Globus pallidus (tissue), 1 donor: ENCODE measurements at regions not wholly inside any gene's neighbourhood (a gene's known extent, or its start where the extent isn't known, plus 50 kb on each side); places are given as distances from the start of the nearest gene placed in this dataset.
"Not testable (repeated sequence)": the region's sequence is repeated elsewhere in the genome, so short reads cannot be mapped to it uniquely, and the experiment has no call there.

ENCODE experiments used
- DNase-seq: peaks from one replicate; pipeline ENCODE4 v3.0.0-alpha.2; 2015; ENCODE audit warnings: low spot score

DNA sequence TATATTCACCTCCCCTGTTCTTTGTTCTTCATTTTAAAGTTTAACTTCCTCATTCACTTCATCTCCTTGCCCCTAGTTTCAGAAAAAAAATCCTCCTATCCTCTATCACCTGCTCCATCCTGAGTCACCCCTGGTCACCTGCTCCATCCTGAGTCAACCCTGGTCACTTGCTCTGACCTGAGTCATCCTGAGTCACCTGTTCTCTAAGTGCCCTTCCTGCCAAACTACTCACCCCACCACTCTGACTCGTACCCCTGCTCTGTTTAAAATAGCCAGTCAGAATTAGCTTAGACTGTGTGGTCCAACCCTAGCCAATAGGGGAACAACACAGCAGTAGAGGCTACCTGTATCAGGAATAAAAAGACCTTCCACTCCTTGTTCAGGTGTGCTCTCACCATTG is 716.9 kb downstream of the ZBBX start:
- DNase-seq: no peak

DNA sequence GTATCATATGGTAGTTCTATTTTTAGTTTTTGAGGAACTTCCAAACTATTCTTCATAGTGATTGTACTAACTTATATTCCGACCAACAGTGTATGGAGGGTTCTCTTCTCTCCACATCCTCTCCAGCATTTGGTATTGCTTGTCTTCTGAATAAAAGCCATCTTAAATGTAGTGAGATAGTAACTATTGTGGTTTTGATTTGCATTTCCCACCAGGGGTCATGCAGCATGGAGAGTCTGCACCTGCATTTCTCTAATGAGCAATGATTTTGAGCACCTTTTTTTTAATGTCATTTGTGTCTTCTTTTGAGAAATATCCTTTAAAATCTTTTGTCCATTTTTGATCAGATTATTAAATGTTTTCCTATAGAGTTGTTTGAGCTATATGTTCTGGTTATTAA is 718.5 kb downstream of the ZBBX start:
- no peak for DNase-seq

DNA sequence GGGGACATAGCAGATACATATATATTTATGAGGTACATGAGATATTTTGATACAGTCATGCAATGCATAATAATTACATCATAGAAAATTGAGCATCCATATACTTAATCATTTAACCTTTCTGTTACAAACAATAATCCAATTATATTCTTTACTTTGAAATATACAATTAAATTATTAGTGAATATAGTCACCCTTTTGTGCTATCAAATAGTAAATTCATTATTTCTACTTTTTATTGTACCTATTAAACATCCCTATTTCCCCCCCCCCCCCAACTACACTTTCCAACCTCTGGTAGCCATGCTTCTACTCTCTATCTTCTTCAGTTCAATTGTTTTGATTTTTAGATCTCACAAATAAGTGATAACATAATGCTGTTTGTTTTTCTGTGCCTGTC is 719.1 kb downstream of the ZBBX start:
- DNase-seq: no peak

DNA sequence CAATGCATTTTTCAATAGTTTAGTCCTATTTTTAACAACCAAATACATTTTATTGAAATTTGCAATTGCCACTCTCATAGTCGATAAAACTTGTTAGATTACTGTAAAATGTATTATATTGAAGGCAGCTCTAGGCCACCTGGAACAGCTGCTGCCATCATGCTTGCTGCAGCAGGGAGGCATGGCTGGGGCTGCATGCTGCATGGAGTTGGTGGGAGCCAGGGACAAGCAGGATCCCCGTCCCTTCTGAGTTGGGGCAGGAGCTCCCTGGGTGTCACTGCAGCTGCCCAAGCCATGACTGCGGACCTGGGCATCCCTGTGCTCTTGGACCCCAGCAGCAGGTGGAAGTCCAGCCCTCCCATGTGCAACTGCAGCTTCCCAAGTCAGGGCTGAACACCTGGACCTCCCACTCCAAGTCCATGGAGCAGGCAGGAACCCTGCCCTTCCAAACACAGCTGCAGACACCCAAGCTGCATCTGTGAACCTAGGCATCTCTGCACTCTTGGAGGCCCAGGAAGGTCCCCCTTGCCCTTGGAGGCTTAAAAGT is 742.0 kb downstream of the ZBBX start:
- no peak for DNase-seq

DNA sequence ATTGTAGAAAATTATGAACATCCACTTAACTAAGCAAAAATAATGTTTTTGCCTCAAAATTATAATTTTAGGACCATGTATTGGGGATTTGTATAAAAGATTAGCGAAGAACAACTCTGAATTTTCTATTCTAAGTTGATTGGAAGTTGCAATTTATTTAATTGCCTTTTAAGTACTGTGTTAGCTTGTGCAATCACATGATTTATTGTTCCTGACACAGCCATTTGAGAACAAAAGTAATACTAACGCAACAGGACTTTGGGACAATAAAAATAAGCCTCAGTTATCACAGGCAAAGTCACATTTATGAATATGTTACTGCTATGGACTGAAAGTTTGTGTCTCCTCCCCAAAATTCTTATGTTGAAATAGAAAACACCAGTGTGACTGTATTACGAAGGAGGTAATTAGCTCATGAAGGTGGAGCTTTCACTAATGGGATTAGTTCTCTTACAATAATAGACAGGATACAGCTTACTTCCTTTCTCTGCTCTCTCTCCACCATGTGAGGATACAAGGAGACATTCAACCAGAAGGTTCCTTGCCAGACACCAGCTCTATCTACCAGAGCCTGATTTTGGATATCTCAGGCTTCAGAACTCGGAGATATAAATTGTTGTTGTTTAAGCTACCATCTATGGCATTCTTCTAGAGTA is 745.9 kb downstream of the ZBBX start:
- no peak for DNase-seq

DNA sequence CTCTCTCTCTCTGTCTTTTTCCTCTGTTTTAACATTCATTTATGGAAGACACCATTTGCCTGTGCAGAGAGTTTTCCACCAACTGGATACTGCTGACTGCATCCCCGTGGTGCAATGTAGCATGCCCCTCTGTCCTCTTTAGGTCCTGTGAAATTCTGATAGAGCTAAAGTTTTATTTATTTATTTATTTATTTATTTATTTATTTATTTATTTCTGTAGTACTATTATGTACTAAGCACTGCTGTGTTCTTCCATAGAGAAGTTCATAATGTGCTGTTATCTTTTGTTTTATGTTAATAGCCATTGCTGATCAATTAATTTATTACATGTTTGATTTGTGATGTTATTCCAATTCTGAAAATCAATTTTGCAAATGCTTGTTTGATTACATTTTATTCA is 749.9 kb downstream of the ZBBX start:
- DNase-seq: no peak

DNA sequence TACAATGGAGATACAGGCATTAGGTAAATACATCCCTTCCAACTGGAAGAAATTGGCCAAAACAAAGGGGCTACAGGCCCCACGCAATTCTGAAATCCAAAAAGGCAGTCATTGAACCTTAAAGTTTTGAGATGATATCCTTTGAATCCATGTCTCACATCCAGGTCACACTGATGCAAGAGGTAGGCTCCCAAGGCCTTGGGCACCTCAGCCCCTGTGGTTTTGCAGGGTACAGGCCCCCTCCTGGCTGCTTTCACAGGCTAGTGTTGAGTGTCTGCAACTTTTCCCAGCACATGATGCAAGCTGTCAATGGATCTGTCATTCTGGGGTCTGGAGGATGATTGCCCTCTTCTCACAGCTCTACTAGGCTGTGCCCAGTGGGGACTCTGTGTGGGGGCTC is 766.7 kb downstream of the ZBBX start:
- DNase-seq: no peak

DNA sequence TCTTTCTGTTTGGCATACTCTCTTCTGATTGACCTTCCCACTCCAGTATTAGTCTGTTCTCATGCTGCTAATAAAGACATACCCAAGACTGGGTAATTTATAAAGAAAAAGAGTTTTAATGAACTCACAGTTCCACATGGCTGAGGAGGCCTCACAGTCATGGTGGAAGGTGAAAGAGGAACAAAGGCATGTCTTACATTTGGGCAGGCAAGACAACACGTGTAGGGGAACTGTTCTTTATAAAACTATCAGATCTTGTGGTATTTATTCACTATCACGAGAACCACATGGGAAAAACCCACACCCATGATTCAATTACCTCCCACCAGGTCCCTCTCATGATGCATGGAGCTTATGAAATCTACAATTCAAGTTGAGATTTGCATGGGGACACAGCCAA is 767.3 kb downstream of the ZBBX start:
- DNase-seq: not testable (repeated sequence)

DNA sequence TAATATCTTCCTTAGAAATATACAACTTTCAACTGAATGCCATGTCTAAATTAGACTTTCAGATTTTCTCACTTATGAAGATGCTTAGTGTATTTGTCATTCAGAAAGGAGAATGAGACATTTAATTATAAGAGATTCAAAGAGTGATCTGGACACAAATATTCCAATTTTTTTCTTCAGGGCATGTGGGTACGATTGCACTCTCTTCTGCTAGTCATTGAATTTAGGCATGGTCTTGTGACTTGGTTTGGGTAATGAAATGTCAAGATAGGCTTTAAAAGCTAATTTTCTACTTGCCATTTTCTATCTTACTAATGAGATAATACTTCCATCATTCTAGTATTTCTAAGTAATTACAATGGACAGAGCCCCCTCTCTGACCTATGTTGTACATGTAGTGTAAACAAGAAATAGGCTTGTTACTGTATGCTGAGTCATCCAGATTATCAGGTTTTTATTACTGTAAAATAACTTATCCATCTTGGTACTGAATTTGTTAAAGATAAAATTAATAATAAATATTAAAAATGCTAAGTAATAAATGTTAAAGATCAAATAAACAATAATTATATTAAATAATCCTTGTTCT is 770.8 kb upstream of the BCHE start:
- no peak for DNase-seq

DNA sequence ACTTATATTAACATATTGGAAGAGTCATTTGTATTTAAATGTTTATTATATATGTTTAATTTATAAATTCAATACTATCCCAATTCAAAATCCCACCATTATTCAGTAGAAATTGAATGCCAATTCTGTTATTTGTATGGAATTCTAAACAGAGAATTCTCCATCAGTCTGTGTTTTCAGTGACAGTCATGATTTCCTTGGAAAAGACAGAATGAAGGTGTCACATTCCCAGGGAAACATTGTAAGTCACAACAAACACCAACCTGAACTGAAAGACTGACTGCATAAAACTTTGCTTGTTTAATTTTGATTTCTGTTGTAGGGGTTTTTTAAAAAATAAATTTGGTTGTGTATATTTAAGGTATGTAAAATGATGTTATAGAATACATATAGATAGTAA is 769.8 kb upstream of the BCHE start:
- no peak for DNase-seq

DNA sequence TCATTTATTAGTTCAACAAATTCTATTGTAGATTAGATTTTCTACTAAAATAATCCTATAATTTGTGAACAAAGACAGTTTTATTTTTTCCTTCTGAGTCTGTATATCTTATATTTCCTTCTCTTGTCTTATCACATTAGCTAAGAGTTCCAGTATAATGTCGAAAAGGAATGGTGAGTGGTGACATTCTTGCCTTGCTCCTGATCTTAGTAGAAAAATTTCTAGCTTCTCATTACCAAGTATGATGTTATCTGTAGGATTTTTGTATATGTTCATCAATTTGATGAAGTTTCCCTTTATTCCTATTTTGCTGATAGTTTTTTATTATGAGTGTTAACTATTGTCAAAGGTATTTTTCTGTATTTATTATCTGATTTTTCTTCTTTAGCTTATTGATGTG is 756.6 kb upstream of the BCHE start:
- no peak for DNase-seq

DNA sequence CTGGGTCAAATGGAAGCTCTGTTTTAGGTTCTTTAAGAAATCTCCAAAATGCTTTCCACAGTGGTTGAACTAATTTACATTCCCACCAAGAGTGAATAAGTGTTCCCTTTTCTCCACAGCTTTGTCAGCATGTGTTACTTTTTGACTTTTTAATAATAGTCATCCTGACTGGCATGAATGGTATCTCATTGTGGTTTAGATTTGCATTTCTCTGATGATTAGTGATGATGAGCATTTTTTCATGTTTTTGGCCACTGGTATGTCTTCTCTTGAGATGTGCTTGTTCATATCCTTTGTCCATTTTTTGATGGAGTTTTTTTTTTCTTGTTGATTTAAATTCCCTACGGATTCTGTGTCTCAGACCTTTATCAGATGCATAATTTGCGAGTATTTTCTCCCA is 745.0 kb upstream of the BCHE start:
- DNase-seq: no peak

DNA sequence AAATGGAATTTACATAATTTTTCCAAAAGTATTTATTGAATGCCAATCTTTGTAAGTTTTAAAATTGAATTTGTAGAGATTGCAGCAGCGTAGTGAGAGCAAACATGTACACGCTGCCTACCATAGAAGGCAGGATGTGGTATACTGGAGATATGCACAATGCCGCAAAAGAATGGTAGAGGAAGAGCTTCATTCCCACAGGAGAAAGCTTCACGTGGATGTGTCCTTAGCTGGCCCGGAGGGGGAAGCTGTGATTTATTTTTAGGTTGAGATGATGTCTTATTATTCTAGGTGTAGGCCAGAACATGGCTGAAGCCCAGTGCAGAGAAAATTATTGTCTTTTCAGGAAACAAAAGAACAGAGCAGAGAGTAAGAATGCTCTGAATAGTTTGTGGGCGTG is 743.3 kb upstream of the BCHE start:
- DNase-seq: no peak

DNA sequence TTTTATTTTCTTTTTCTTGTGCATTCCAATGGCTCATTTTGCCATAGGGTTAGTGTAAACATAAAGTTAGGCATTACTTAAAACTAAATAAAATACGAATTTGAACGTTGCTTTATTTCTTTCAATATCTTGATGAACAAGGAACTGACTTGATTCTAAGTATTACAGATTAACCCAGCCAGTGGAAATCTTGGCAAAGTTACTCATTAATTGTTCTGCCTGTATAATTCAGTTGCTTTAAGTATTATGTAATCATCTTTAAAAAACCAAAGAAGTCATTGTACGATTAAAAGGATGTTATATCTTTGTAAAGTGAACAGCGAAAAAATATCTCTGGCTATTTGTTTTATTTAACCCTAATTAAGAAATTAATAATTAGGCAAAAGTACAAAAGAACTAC is 737.9 kb upstream of the BCHE start:
- DNase-seq: no peak

DNA sequence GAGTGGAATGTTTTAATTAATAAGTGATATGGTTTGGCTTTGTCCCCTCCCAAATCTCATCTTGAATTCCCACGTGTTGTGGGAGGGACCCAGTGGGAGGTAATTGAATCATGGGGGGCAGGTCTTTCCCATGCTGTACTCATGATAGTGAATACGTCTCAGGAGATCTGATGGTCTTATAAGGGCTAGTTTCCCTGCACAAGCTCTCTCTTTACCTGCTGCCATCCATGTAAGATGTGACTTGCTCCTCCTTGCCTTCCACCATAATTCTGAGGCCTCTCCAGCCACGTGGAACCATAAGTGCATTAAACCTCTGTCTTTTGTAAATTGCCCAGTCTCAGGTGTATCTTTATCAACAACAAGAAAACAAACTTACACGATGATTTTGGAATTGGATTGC is 734.5 kb upstream of the BCHE start:
- DNase-seq: not testable (repeated sequence)

DNA sequence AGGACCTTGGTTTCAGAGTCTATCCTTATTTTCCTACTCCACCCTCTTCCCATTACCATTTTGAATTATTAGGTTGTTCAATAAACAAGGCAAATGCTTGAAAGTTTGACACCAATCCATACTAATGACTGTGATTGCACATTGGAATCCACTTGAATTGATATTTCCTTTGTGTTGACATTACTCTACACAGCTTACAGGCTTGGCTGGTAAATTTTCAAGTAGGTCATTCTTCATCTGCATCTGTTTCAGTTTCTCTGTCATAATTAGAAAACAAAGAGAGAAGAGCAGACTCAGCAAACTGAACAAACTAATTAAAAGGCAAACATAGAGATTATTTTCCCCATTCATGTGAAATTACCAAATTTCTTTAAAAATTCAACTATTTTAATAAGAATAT is 732.9 kb upstream of the BCHE start:
- DNase-seq: no peak

DNA sequence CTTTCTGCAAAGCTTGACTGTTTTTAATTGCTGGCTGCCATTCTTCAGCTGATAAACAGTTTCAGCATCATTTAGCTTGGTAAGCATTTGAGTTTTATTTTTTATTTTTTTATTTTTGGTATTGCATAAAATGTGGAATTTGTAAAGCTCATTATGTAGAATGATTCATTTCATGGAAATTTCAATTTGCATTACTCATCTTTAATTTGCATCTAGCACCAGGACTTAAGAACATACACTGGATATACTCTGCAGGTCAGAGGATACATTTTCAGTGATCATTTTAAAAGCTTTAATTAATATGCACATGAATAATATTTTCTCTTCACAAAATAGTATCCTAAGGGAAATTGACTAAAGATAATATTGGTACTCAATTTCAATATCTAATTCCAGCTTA is 732.4 kb upstream of the BCHE start:
- no peak for DNase-seq

DNA sequence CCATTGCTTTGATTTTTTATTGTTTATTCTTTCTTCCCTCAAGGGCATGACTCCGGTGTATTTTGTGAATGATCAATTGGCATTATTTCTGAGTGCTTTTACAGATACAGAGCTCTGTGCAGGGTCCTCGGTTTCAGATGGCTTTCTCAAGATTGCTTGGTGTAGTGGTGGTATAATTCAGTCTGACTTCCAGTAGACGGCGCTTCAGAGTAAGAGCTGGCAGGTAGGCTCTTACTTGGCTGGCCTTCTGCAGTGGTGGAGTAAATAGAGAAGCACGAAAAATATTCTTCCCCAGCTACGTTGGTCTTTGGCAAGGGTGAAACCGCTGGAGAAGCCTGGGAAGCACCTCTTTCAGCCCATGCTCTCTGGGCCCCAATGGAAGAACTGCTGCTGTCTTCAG is 723.0 kb upstream of the BCHE start:
- no peak for DNase-seq

DNA sequence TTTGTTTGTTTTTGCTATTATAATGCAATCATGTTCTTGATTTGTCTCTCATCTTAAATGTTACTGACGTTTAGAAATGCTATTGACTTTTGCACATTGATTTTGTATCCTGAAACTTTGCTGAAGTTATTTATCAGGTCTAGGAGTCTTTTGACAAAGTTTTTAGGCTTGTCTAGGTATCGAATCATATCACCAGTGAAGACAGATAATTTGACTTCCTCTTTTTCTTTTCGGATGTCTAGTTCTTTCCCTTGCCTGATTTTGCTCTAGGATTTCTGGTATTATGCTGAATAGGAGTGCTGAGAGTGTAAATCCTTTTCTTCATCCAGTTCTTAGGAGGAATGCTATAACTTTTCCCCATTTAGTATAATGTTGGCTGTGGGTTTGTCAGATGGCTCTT is 719.7 kb upstream of the BCHE start:
- DNase-seq: no peak

DNA sequence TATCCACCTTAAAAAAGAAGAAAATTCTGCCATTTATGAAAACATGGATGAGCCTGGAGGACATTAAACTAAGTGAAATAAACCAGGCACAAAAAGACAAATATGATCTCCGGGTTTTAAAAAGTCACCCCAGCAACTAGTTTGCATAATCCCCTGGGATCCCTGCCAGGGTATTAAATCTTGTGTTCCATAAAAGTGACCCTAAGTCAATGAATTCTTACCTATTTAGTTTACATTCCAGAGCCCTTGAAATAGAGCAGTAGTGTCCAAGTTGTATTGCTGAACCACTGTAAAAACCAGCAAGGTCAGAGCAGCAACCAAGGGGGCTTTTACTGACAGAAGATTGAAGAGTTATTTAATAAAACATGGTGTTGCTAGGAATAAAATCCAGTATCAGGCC is 716.8 kb upstream of the BCHE start:
- DNase-seq: no peak

DNA sequence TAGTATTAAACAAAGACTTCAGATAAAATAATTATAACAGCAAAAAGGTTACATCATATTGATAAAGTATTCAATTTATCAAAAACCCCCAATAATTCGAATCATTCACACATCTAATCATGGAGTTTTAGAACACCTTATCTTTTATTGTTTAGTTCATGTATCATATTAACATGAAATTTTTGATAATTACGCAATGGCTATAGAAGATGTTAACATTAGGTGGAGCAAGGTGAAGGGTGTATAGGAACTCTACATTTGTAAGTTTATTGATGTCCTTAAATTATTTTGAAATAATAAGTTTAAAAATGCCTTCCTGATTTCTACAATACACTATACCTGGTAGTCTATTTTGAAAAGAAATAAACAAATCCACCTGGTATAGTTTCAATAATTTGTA is 696.5 kb upstream of the BCHE start:
- no peak for DNase-seq

DNA sequence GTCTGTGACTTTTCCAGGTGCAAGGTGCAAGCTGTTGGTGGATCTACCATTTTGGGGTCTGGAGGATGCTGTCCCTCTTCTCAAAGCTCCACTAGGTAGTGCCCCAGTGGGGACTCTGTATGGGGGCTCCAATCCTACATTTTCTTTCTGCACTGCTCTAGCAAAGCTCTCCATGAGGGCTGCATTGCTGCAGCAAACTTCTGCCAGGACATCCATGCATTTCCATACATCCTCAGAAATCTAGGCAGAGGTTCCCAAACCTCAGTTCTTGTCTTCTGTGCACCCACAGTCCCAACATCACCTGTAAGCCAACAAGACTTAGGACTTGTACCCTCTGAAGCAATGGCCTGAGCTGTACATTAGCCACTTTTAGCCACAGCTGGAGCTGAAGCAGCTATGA is 694.5 kb upstream of the BCHE start:
- DNase-seq: no peak

DNA sequence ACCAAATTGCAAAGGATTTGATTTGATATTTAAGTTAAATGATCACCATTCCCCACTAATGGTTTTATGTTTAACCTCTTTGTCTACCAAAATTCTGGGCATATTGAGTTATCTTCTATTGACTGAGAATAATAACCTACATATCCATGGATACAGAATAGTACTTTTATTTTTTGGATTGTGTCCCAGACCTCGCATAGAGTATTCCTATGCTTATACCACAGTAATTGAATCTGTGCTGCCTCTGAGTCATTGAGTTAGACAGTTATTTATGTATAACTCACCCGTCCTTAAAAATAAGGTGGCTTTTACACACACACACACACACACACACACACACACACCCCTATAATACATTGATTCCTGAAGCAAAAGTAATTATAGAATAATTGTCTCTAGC is 690.1 kb upstream of the BCHE start:
- no peak for DNase-seq

DNA sequence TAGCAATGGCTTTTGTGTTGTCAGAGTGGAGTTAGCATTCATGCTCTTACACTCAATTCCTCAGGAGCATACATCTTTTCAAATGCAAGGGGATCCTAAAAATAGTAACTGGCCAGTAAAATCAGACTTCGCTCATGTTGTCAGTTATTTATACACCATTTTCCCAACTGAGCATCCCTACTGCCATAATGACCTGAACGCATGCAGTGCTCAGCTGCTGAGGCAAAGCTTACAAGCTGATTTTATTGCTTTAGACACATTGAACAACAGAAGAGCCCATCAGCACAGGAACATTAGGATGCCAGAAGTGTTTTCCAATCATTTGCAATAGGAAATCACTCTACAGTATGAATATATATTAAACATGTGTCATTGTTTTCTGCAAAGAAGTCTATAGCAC is 689.7 kb upstream of the BCHE start:
- DNase-seq: no peak
